Activated naive CD8-positive, alpha-beta T cell treated with anti-CD3 and anti-CD28 coated beads, Interleukin-2, amount 50 U/mL, for 24 hours (primary cell): ENCODE measurements at regions not wholly inside any gene's neighbourhood (a gene's known extent, or its start where the extent isn't known, plus 50 kb on each side); places are given as distances from the start of the nearest gene placed in this dataset.

Source experiments
- ATAC-seq: fragments of 150-1000 bp; cut with Tn5 transposase; one replicate; pipeline ENCODE4 v1.10.0; 2021
- DNase-seq: peaks from one replicate; pipeline ENCODE4 v3.0.0; 2021
- H3K27ac Mint-ChIP-seq: one replicate; pipeline ENCODE4 v1.8.0; 2021; ENCODE audit warnings: mild to moderate bottlenecking, mixed read lengths
- H3K27me3 Mint-ChIP-seq: one replicate; pipeline ENCODE4 v1.8.0; 2021; ENCODE audit warnings: mixed read lengths
- H3K36me3 Mint-ChIP-seq: one replicate; pipeline ENCODE4 v1.8.0; 2021; ENCODE audit warnings: low read depth, mixed read lengths
- H3K4me1 Mint-ChIP-seq: one replicate; pipeline ENCODE4 v1.8.0; 2021; ENCODE audit warnings: mixed read lengths
- H3K4me3 Mint-ChIP-seq: one replicate; pipeline ENCODE4 v1.8.0; 2021; ENCODE audit warnings: mild to moderate bottlenecking, moderate library complexity, mixed read lengths
- H3K9me3 Mint-ChIP-seq: one replicate; pipeline ENCODE4 v1.8.0; 2021; ENCODE audit warnings: mixed read lengths

DNA sequence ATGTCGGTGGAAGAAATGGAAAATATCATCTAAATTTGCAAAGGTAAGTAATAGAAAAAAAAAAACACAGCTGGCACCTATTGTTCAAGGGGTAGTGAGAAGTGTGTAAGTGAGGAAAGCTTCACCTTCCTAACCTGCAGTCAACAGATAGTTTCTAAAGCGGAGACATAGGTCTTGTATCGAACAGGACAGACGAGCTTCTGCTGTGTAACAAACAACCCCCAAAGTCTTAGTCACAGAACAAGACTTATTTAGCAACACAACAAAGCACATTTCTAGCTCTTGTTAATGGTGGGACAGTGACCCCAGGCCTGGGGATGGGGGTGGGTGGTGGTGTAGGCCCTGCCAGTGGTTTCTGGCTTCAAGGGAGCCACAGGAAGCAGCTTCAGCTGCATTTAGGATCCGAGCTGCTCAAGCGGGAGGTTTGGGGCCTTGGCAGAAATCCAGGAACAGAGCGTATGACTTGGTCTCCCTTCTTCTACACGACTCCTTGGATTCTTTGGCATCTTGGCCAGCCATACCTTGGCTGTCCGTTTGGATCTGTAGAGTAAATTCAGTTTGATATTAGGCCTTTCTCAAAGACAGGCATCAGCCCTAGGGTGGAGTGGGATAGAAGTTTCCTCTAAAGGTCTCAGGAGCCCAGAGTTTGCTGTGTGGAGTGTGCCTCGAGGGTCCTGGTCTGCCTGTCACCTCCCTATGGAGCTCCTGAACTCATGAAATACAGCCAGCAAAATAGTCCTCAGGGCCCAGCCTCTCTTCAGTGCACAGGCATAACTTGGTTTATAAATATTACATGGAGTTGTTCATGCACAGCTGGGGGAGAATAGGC, 56.9 kb upstream of the SHH start:
- H3K9me3 Mint-ChIP-seq, result no peaks in the 10 kb centered on the region
- peaks cover 13% of the 10 kb centered on the region for H3K27me3 Mint-ChIP-seq
- ATAC-seq (no peak), DNase-seq (no peak)
- no peak overlapping the region for H3K4me3 Mint-ChIP-seq
- H3K4me1 Mint-ChIP-seq, result no peaks in the 10 kb centered on the region
- no peak overlapping the region for H3K27ac Mint-ChIP-seq
- H3K36me3 Mint-ChIP-seq, result no peaks in the 10 kb centered on the region

DNA sequence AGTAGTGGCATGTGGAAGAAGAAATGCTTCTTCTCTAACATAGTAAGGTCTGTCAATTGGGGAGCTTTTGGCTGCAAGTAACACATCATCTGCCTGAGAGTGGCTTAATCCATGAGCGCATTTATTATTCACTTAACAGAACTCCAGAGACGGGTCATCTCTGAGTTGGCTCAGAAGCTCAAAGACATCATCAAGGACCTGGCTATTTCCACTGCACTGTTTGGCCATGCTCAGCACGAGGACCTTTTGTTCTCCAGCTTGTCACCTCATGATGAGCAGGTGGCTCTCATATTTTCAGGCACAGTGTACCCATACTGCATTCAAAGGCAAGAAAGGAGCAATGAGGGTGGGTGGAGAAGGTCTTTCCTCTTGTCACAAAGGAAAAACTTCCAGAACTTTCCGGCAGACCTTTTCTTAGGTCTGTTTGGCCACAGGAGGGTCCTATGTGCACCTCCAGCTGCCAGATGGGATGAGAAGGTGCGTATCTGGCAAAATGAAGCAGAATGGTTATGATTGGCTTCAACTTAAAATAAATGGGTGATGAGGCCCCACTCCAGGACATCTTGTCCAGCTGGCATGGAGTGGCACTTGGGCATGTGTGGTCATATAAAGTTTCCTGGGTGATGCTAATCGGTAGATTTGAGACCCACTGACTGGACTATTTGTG, 55.6 kb upstream of the SHH start:
- DNase-seq (no peak), ATAC-seq (no peak)
- Mint-ChIP-seq H3K4me1 (no peaks in the 10 kb centered on the region), H3K36me3 (no peaks in the 10 kb centered on the region), H3K27me3 (peaks cover 8% of the 10 kb centered on the region), H3K4me3 (no peak overlapping the region), H3K27ac (no peak overlapping the region), H3K9me3 (no peaks in the 10 kb centered on the region)

DNA sequence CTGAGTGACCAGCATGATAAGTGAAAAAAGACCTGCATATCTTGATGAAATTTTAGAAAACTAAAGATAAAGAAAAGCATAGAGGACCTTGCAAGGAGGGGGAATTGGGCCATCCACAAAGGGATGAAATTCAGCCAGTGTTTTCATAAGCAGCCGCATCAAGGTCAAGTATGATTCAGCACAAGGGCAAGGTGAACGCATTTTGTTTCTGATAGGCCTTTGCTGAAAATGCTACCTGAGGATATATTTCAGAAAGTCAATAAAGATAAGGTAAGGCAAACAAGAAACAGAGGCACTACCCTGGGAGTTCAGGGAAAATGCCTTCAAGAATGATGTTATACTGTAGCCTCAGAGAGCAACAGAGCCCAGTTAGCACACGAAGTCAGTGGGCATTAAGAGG, 55.0 kb upstream of the SHH start:
- ATAC-seq, result no peak
- Mint-ChIP-seq H3K36me3 (no peaks in the 10 kb centered on the region), H3K27me3 (peaks cover 8% of the 10 kb centered on the region), H3K9me3 (no peaks in the 10 kb centered on the region), H3K27ac (no peak overlapping the region), H3K4me1 (no peaks in the 10 kb centered on the region), H3K4me3 (no peak overlapping the region)
- DNase-seq, result no peak

DNA sequence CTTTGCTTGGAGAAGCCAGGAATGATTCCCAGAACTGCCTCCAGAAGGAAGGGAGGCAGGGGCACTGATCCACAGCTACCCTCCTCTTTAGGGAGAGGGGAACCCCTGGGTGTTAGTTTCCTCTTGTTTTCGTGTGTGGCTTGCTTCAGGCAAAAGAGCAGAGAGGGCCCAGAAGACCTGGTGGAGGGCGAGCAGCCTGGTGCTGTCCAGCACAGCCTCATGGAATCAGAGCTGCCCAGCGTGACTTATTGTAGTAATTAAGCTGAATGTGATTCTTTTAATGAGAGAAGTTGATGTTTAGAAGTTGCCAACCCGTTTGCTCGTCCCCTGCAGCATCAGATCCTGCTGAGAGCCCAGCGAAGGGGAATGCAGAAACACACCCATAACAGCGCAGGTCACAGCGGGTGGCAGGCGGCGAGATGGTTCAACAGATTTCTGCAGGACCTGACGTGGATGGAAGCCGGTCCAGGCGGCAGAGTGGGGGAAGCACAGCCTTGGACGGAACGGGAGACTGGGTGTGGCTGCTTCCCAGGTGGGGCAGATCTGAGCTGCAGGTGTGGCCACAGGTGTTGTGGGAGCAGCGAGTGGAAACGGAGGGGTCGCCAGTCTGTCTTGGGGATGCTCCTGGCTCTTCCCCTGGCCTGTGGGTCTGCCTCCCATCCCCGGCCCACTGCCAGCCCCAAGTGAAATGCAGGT, 53.7 kb upstream of the SHH start:
- Mint-ChIP-seq H3K4me3 (no peak overlapping the region), H3K9me3 (no peaks in the 10 kb centered on the region), H3K27ac (no peak overlapping the region), H3K4me1 (no peaks in the 10 kb centered on the region), H3K36me3 (no peaks in the 10 kb centered on the region), H3K27me3 (peaks cover 10% of the 10 kb centered on the region)
- no peak for DNase-seq
- ATAC-seq, result no peak

DNA sequence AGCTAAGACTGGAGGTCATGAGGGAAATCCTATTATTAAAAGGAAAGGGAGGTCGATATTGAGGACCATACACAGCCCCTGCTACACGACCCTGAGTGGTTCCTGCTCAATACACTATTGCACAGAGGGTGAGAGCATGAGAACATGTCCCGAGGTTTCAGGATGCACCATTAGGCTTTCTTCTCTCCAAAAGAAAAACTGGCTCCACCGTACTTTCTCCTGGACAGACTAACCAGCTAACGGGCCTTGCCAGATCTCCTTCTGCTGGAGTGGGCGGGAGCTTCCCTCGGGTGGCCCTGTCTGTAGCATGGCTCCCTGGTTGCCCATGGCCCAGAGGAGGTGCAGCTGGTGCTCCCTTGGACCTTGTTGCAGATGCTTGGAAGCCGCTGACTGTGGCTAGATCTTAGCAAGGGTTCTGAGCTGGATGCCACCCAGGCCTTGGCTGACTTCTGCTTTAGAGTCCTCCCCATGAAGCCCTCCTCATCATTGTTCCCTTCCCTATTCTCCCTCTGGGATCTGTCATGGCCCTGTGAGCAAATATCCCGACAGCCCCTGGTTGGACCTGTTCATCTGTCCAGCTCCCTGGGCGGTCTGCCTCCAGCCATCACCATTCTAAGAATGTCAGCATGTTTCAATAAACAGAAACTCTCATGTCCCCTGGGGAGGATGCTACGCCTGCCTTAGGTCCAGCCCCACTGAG, 52.9 kb upstream of the SHH start:
- Mint-ChIP-seq H3K27ac (no peak overlapping the region), H3K9me3 (no peaks in the 10 kb centered on the region), H3K4me1 (no peaks in the 10 kb centered on the region), H3K27me3 (peaks cover 10% of the 10 kb centered on the region), H3K4me3 (no peak overlapping the region), H3K36me3 (no peaks in the 10 kb centered on the region)
- DNase-seq (no peak), ATAC-seq (no peak)

DNA sequence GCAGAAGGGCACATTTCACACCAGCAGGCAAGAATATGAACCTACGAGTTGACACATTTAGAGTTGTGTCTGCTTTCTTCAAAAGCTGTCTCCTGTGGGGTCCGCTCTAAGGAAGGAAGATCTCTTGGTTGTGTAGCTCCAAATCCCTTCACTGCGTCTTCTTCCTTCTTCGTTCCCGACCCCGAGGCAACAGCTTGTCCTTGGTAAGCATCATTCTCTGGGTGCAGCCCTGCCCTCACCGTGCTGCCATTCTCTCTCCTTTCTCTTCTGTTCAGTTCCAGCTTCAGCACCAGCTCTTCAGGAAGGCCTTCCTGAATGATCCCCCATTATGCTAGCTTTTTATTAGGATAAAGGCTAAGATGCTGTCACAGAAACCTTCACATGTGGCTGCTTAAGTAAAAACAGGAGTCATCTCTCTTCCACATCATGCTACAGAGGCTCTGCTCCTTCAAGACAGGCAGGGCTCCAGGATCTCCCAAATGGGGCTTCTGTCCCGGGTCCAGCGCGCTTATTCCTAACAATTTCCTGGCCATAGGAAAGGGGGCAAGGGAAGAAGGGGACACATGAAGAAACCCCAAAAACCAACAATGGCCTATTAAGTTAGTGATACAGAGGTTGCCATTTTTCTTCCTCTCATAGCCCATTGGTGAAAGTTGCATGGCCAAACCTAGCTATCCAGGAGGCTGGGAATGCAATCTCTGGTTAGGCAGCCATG, 52.2 kb upstream of the SHH start:
- ATAC-seq (no peak), DNase-seq (no peak)
- Mint-ChIP-seq H3K36me3 (no peaks in the 10 kb centered on the region), H3K27me3 (peaks cover 10% of the 10 kb centered on the region), H3K4me3 (no peak overlapping the region), H3K4me1 (no peaks in the 10 kb centered on the region), H3K27ac (no peak overlapping the region), H3K9me3 (no peaks in the 10 kb centered on the region)

DNA sequence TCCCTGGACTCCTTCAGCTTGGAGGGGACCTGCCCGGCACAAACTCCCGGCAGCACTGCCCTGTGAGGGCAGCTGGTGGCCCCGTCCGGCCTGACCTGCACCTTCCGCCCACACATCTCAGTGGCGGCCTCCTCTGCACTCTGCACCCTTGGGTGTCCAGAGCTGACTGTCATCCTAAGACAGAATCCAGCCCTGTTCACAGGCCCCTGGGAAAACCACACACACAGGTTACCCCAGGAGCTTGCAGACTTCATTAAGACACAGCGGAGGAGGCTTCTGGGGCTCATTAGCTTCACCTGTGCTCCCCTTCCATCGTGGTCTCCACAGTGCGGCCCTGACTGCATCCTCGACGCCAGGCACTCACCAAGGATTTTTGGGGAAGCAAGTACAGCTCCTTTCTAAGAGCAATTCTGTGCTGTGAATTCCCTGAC, 51.5 kb upstream of the SHH start:
- H3K4me3 Mint-ChIP-seq, result no peak overlapping the region
- H3K27me3 Mint-ChIP-seq, result peaks cover 10% of the 10 kb centered on the region
- no peak overlapping the region for H3K27ac Mint-ChIP-seq
- no peak for ATAC-seq
- DNase-seq, result no peak
- H3K9me3 Mint-ChIP-seq, result no peaks in the 10 kb centered on the region
- no peaks in the 10 kb centered on the region for H3K36me3 Mint-ChIP-seq
- H3K4me1 Mint-ChIP-seq, result no peaks in the 10 kb centered on the region

DNA sequence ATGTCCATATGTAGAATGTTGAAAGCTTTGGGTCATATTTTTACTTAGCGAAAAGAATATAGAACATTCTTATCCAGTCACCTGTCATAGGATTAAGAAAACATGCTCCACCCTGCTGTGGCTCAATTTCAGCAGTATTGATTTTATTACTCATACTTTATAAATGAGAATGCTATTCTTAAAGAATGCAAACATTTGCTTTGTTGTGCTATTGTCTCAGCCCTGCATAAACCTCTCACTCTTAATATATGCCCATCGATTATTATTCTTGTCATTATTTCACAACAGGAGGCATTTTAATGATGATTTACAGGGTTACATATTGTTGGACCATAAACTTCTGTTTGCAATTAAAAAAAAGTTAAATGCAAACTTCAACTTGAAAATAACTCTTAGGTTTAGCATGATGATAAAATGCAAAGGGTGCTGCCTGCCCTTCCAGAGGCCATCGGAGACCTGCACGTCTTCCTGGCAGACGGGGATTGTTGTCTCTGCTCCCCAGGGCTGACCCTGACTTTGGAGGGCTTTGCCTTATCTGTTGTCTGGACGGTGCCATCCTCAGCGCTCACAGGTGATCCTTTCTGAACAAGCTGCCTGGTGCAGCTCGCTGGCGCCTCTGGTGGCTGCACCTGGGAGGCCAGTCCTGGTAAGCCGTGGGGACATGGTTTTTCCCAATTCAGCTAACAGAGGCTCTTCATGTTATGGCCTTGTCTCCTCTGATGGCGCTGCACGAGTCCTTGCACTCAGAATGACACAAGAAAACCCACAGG, 50.0 kb upstream of the SHH start:
- DNase-seq, result no peak
- H3K27ac Mint-ChIP-seq, result no peak overlapping the region
- H3K9me3 Mint-ChIP-seq, result no peaks in the 10 kb centered on the region
- H3K4me3 Mint-ChIP-seq, result no peak overlapping the region
- H3K4me1 Mint-ChIP-seq, result no peaks in the 10 kb centered on the region
- ATAC-seq, result no peak
- H3K36me3 Mint-ChIP-seq, result no peaks in the 10 kb centered on the region
- H3K27me3 Mint-ChIP-seq, result peaks cover 10% of the 10 kb centered on the region
